ENCODE measurements at regions not wholly inside any gene's neighbourhood (a gene's known extent, or its start where the extent isn't known, plus 50 kb on each side); places are given as distances from the start of the nearest gene placed in this dataset.

DNA sequence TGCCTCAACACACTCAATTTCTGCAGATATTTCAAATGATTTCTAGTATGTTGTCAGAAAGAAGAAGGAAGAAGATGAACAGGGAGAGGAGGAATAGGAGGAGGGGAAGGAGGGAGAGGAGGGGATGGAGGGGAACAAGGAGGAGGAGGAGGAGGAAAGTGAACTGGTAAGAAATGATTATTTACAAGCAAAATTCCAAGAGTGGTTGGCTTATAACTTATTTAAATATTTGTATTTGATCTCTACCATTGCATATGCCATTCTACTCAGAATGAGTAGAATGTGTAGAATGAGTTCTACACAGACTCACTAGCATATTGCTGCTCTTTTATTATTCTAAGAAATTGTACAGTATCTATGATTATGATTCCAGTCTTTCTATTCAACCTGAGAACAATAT is 866.2 kb upstream of the DDX18 start:
- Histone ChIP-seq H3K4me1 (ENCODE audit: low read length) (peaks cover 3% of the 10 kb centered on the region; the same call in 1 of the 2 replicates), H3K9ac (ENCODE audit: low read length) (no peak overlapping the region), H4K20me1 (ENCODE audit: insufficient read depth, low read depth, low read length) (no peaks in the 10 kb centered on the region), H3K9me2 (replicated peaks; ENCODE audit: insufficient read depth, low read length) (no peaks in the 10 kb centered on the region), H3K79me2 (ENCODE audit: low read length) (no peaks in the 10 kb centered on the region), H3K9me3 (ENCODE audit: low read length) (no peaks in the 10 kb centered on the region), H3K27ac (ENCODE audit: low read length) (no peak overlapping the region), H3K4me3 (ENCODE audit: low read length) (no peak overlapping the region), H3K27me3 (ENCODE audit: low read length) (no peaks in the 10 kb centered on the region; the same call in 1 of the 2 replicates), H3K36me3 (ENCODE audit: insufficient read depth, low read length) (no peaks in the 10 kb centered on the region), H3K4me2 (ENCODE audit: low read depth, low read length, poor library complexity, severe bottlenecking) (no peak overlapping the region), H2AFZ (ENCODE audit: low read length) (no peak overlapping the region)
- no peak for DNase-seq

DNA sequence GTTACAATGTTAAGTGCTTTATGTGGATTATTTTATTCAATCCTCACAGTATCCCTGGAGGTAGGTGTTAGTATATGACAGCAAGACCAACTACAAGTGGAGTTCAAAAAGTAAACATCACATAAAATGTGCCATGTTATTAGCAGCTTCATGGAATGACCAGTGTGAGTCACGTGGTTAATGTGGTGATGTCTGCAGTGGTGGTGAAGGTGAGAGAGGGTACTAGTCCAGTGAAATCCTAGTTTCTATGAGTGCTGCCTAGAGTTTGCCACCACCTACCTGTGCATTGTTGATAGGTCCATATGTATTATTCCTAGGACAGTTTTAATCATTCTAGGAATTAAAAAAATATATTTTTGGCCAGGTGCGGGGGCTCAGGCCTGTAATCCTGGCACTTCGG is 865.2 kb upstream of the DDX18 start:
- H3K9me2 ChIP-seq (replicated peaks; ENCODE audit: insufficient read depth, low read length), result no peaks in the 10 kb centered on the region
- H3K27ac ChIP-seq (ENCODE audit: low read length), result no peak overlapping the region
- H3K4me2 ChIP-seq (ENCODE audit: low read depth, low read length, poor library complexity, severe bottlenecking), result no peak overlapping the region
- H2AFZ ChIP-seq (ENCODE audit: low read length), result no peak overlapping the region
- H3K27me3 ChIP-seq (ENCODE audit: low read length), result no peaks in the 10 kb centered on the region; the same call in 1 of the 2 replicates
- H4K20me1 ChIP-seq (ENCODE audit: insufficient read depth, low read depth, low read length), result no peaks in the 10 kb centered on the region
- H3K9me3 ChIP-seq (ENCODE audit: low read length), result no peaks in the 10 kb centered on the region
- peaks cover 3% of the 10 kb centered on the region; the same call in 1 of the 2 replicates for H3K4me1 ChIP-seq (ENCODE audit: low read length)
- H3K79me2 ChIP-seq (ENCODE audit: low read length), result no peaks in the 10 kb centered on the region
- H3K4me3 ChIP-seq (ENCODE audit: low read length), result no peak overlapping the region
- H3K9ac ChIP-seq (ENCODE audit: low read length), result no peak overlapping the region
- DNase-seq, result no peak
- no peaks in the 10 kb centered on the region for H3K36me3 ChIP-seq (ENCODE audit: insufficient read depth, low read length)

DNA sequence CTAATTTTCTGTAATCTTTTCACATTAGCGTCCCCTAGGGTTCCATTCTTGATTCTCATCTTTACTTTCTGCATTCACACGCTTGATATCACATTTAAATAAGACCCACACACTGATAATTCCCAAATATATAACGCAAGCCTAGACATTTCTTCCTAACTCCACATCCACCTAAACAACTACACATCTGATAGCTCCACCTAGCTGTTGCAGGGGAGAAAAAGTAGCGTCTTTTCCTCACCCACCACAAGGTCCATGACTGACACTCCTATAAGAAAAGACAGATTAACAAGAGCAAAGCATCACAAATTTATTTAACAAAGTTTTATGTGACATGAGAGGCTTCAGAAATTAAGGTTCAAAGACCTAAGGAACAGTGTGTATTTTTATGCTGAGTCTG is 862.2 kb upstream of the DDX18 start:
- DNase-seq, result peak; percentile 52
- no peak overlapping the region for H3K27ac ChIP-seq (ENCODE audit: low read length)
- H4K20me1 ChIP-seq (ENCODE audit: insufficient read depth, low read depth, low read length), result no peaks in the 10 kb centered on the region
- H3K27me3 ChIP-seq (ENCODE audit: low read length), result no peaks in the 10 kb centered on the region; the same call in 1 of the 2 replicates
- no peaks in the 10 kb centered on the region for H3K9me2 ChIP-seq (replicated peaks; ENCODE audit: insufficient read depth, low read length)
- H2AFZ ChIP-seq (ENCODE audit: low read length), result no peak overlapping the region
- no peak overlapping the region for H3K4me3 ChIP-seq (ENCODE audit: low read length)
- peaks cover 4% of the 10 kb centered on the region; the same call in 1 of the 2 replicates for H3K36me3 ChIP-seq (ENCODE audit: insufficient read depth, low read length)
- no peaks in the 10 kb centered on the region for H3K79me2 ChIP-seq (ENCODE audit: low read length)
- H3K4me2 ChIP-seq (ENCODE audit: low read depth, low read length, poor library complexity, severe bottlenecking), result no peak overlapping the region
- no peak overlapping the region for H3K9ac ChIP-seq (ENCODE audit: low read length)
- peaks cover 10% of the 10 kb centered on the region; the same call in 1 of the 2 replicates for H3K9me3 ChIP-seq (ENCODE audit: low read length)
- peaks cover 3% of the 10 kb centered on the region; the same call in 1 of the 2 replicates for H3K4me1 ChIP-seq (ENCODE audit: low read length)

DNA sequence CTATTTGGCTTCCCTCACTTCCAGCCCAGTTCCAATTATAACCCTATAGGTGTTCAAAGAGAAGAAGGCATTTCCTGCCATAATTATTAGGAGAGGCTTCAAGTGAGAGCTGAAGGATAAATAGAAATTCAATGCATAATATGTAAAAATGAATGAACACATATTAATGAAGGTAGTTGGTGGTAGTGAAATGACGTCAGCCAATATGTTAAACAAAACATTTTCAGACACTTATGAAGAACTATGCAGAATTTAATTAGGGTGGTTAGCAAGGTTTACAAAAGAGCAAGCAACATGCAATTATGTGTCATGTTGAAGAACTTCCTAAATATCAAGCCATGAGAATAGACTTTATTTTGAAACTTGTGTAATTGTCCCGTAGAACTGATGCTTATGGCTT is 858.8 kb upstream of the DDX18 start:
- no peak for DNase-seq
- peaks cover 3% of the 10 kb centered on the region; the same call in 1 of the 2 replicates for H3K4me1 ChIP-seq (ENCODE audit: low read length)
- H3K27me3 ChIP-seq (ENCODE audit: low read length), result no peaks in the 10 kb centered on the region
- no peak overlapping the region for H3K4me3 ChIP-seq (ENCODE audit: low read length)
- H2AFZ ChIP-seq (ENCODE audit: low read length), result no peak overlapping the region
- peaks cover 10% of the 10 kb centered on the region; the same call in 1 of the 2 replicates for H3K9me3 ChIP-seq (ENCODE audit: low read length)
- no peaks in the 10 kb centered on the region for H4K20me1 ChIP-seq (ENCODE audit: insufficient read depth, low read depth, low read length)
- H3K9me2 ChIP-seq (replicated peaks; ENCODE audit: insufficient read depth, low read length), result no peaks in the 10 kb centered on the region
- no peak overlapping the region for H3K4me2 ChIP-seq (ENCODE audit: low read depth, low read length, poor library complexity, severe bottlenecking)
- H3K27ac ChIP-seq (ENCODE audit: low read length), result no peak overlapping the region
- peaks cover 4% of the 10 kb centered on the region; the same call in 1 of the 2 replicates for H3K36me3 ChIP-seq (ENCODE audit: insufficient read depth, low read length)
- no peaks in the 10 kb centered on the region for H3K79me2 ChIP-seq (ENCODE audit: low read length)
- H3K9ac ChIP-seq (ENCODE audit: low read length), result no peak overlapping the region

DNA sequence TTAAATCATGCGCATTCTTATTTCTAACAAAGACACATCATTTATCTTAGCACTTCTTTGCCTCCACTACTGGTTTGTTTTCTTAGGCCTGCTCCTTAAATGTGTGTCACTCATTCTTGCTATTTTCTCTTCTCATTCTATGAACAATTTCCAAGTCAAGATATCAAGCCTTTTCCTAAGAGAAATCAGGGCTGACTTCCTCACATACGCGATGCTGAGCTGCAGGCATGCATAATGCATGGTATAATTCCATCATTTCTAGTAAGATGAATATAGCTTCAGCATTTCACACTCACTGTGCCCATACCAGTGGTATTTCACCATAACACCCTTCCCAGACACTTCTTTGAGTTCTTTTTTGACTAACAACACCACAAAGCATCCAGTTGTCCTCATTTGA is 838.9 kb upstream of the DDX18 start:
- DNase-seq, result no peak
- no peaks in the 10 kb centered on the region for H3K36me3 ChIP-seq (ENCODE audit: insufficient read depth, low read length)
- no peaks in the 10 kb centered on the region for H3K9me2 ChIP-seq (replicated peaks; ENCODE audit: insufficient read depth, low read length)
- no peaks in the 10 kb centered on the region for H3K79me2 ChIP-seq (ENCODE audit: low read length)
- H3K27me3 ChIP-seq (ENCODE audit: low read length), result no peaks in the 10 kb centered on the region
- H3K9me3 ChIP-seq (ENCODE audit: low read length), result no peaks in the 10 kb centered on the region
- H3K27ac ChIP-seq (ENCODE audit: low read length), result no peak overlapping the region
- no peaks in the 10 kb centered on the region for H4K20me1 ChIP-seq (ENCODE audit: insufficient read depth, low read depth, low read length)
- H3K9ac ChIP-seq (ENCODE audit: low read length), result no peak overlapping the region
- H3K4me3 ChIP-seq (ENCODE audit: low read length), result no peak overlapping the region
- H3K4me2 ChIP-seq (ENCODE audit: low read depth, low read length, poor library complexity, severe bottlenecking), result no peak overlapping the region
- H2AFZ ChIP-seq (ENCODE audit: low read length), result no peak overlapping the region
- H3K4me1 ChIP-seq (ENCODE audit: low read length), result no peaks in the 10 kb centered on the region

GRCh38 chr2:116979916-116980764 is 834.4 kb upstream of the DDX18 start:
- no peaks in the 10 kb centered on the region for H3K9me3 ChIP-seq (ENCODE audit: low read length)
- no peak overlapping the region for H3K4me2 ChIP-seq (ENCODE audit: low read depth, low read length, poor library complexity, severe bottlenecking)
- H3K9me2 ChIP-seq (replicated peaks; ENCODE audit: insufficient read depth, low read length), result no peaks in the 10 kb centered on the region
- H3K27me3 ChIP-seq (ENCODE audit: low read length), result no peaks in the 10 kb centered on the region
- no peak overlapping the region for H3K4me3 ChIP-seq (ENCODE audit: low read length)
- H3K79me2 ChIP-seq (ENCODE audit: low read length), result no peaks in the 10 kb centered on the region
- no peak overlapping the region for H3K27ac ChIP-seq (ENCODE audit: low read length)
- H4K20me1 ChIP-seq (ENCODE audit: insufficient read depth, low read depth, low read length), result no peaks in the 10 kb centered on the region
- H3K36me3 ChIP-seq (ENCODE audit: insufficient read depth, low read length), result no peaks in the 10 kb centered on the region
- H3K9ac ChIP-seq (ENCODE audit: low read length), result no peak overlapping the region
- no peak overlapping the region for H2AFZ ChIP-seq (ENCODE audit: low read length)
- DNase-seq, result no peak
- no peaks in the 10 kb centered on the region for H3K4me1 ChIP-seq (ENCODE audit: low read length)

GRCh38 chr2:116987447-116987846 is 827.0 kb upstream of the DDX18 start:
- no peaks in the 10 kb centered on the region for H3K9me3 ChIP-seq (ENCODE audit: low read length)
- no peaks in the 10 kb centered on the region for H3K4me1 ChIP-seq (ENCODE audit: low read length)
- no peaks in the 10 kb centered on the region for H3K27me3 ChIP-seq (ENCODE audit: low read length)
- no peak overlapping the region for H3K27ac ChIP-seq (ENCODE audit: low read length)
- no peaks in the 10 kb centered on the region for H3K36me3 ChIP-seq (ENCODE audit: insufficient read depth, low read length)
- H3K79me2 ChIP-seq (ENCODE audit: low read length), result no peaks in the 10 kb centered on the region
- no peak overlapping the region for H3K4me3 ChIP-seq (ENCODE audit: low read length)
- H3K9me2 ChIP-seq (replicated peaks; ENCODE audit: insufficient read depth, low read length), result no peaks in the 10 kb centered on the region
- no peak overlapping the region for H2AFZ ChIP-seq (ENCODE audit: low read length)
- no peak for DNase-seq
- no peak overlapping the region for H3K4me2 ChIP-seq (ENCODE audit: low read depth, low read length, poor library complexity, severe bottlenecking)
- H4K20me1 ChIP-seq (ENCODE audit: insufficient read depth, low read depth, low read length), result no peaks in the 10 kb centered on the region
- no peak overlapping the region for H3K9ac ChIP-seq (ENCODE audit: low read length)

DNA sequence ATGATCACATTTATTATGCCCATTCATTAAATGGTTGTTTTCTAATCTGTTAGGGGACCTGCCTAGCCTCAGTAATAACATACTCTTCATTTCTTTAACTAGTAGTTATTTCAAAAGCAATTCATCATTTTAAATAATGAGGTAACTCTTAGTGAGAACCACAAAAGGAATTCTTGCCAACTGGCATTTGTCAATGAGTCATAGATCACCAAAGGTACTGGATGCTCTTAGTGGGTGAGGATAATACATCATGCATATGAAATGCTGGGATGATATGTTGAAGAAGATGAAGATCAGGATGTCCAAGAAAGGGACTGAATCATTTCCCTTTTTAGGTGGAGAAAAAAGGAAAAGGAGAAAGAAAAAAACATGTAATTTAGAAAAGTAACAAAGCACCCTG is 826.2 kb upstream of the DDX18 start:
- Histone ChIP-seq H3K4me2 (ENCODE audit: low read depth, low read length, poor library complexity, severe bottlenecking) (no peak overlapping the region), H3K27me3 (ENCODE audit: low read length) (no peaks in the 10 kb centered on the region), H3K36me3 (ENCODE audit: insufficient read depth, low read length) (no peaks in the 10 kb centered on the region), H3K4me3 (ENCODE audit: low read length) (no peak overlapping the region), H2AFZ (ENCODE audit: low read length) (no peak overlapping the region), H3K79me2 (ENCODE audit: low read length) (no peaks in the 10 kb centered on the region), H3K9me3 (ENCODE audit: low read length) (no peaks in the 10 kb centered on the region), H3K27ac (ENCODE audit: low read length) (no peak overlapping the region), H3K4me1 (ENCODE audit: low read length) (no peaks in the 10 kb centered on the region), H4K20me1 (ENCODE audit: insufficient read depth, low read depth, low read length) (no peaks in the 10 kb centered on the region), H3K9me2 (replicated peaks; ENCODE audit: insufficient read depth, low read length) (no peaks in the 10 kb centered on the region), H3K9ac (ENCODE audit: low read length) (no peak overlapping the region)
- DNase-seq, result no peak

Measured in Karpas-422 (cell line).